ENCODE measurements at regions not wholly inside any gene's neighbourhood (a gene's known extent, or its start where the extent isn't known, plus 50 kb on each side); places are given as distances from the start of the nearest gene placed in this dataset.

GRCh38 chr10:58462863-58463507 lies 49.7 kb upstream of the BICC1 start:
- TF ChIP-seq CTCF (IDR thresholded peaks at IDR 0.05): no peak
- no peak for ATAC-seq (ENCODE audit: low FRiP score)
- DNase-seq (ENCODE audit: low spot score): no peak

Measured in omental fat pad (tissue), 3 donors.